ENCODE measurements at regions not wholly inside any gene's neighbourhood (a gene's known extent, or its start where the extent isn't known, plus 50 kb on each side); places are given as distances from the start of the nearest gene placed in this dataset.

GRCh38 chr7:85928500-85928899 is 715.2 kb upstream of the GRM3 start:
- H3K27me3 ChIP-seq: no peaks in the 10 kb centered on the region
- H3K27ac ChIP-seq: no peak overlapping the region
- no peaks in the 10 kb centered on the region for H3K9me3 ChIP-seq
- WGBS, 2 donors: 47 to 60% methylated on average over 2 of the region's 2 CpGs
- intact Hi-C loops (cut with DNase I; ENCODE audit: low total_unique reads): no loop called here
- H3K4me1 ChIP-seq: no peaks in the 10 kb centered on the region
- TF ChIP-seq POLR2A (IDR thresholded peaks at IDR 0.05) (no peak), CTCF (IDR thresholded peaks at IDR 0.05) (no peak)
- no peak for DNase-seq
- H3K36me3 ChIP-seq (ENCODE audit: low read depth, missing control alignments): no peaks in the 10 kb centered on the region
- H3K4me3 ChIP-seq: no peak overlapping the region

- WGBS, 2 donors: 71 to 72% methylated on average over 3 of the region's 3 CpGs
- TF ChIP-seq POLR2A (IDR thresholded peaks at IDR 0.05) (no peak), CTCF (IDR thresholded peaks at IDR 0.05) (no peak)
- no peaks in the 10 kb centered on the region for H3K9me3 ChIP-seq
- no peak overlapping the region for H3K4me3 ChIP-seq
- intact Hi-C loops (cut with DNase I; ENCODE audit: low total_unique reads): no loop called here
- no peaks in the 10 kb centered on the region for H3K4me1 ChIP-seq
- H3K36me3 ChIP-seq (ENCODE audit: low read depth, missing control alignments): no peaks in the 10 kb centered on the region
- no peaks in the 10 kb centered on the region for H3K27me3 ChIP-seq
- H3K27ac ChIP-seq: no peak overlapping the region
- DNase-seq: no peak
These were observed 716.5 kb upstream of the GRM3 start for GRCh38 chr7:85927226-85927625.

GRCh38 chr7:85924062-85924461 is 719.6 kb upstream of the GRM3 start:
- Histone ChIP-seq H3K27me3 (no peaks in the 10 kb centered on the region), H3K4me3 (no peak overlapping the region), H3K27ac (no peak overlapping the region), H3K36me3 (ENCODE audit: low read depth, missing control alignments) (no peaks in the 10 kb centered on the region), H3K4me1 (no peaks in the 10 kb centered on the region), H3K9me3 (no peaks in the 10 kb centered on the region)
- 87% methylated on average over 2 of the region's 2 CpGs for WGBS, 2 donors
- intact Hi-C loops (cut with DNase I; ENCODE audit: low total_unique reads): no loop called here
- no peak for TF ChIP-seq POLR2A (IDR thresholded peaks at IDR 0.05)
- TF ChIP-seq CTCF (IDR thresholded peaks at IDR 0.05): no peak
- DNase-seq: no peak

GRCh38 chr7:85916016-85916415 is 727.7 kb upstream of the GRM3 start:
- H3K4me1 ChIP-seq: no peaks in the 10 kb centered on the region
- no peak for TF ChIP-seq POLR2A (IDR thresholded peaks at IDR 0.05)
- H3K27ac ChIP-seq: no peak overlapping the region
- H3K9me3 ChIP-seq: no peaks in the 10 kb centered on the region
- no peaks in the 10 kb centered on the region for H3K36me3 ChIP-seq (ENCODE audit: low read depth, missing control alignments)
- no peak for DNase-seq
- no peak overlapping the region for H3K4me3 ChIP-seq
- intact Hi-C loops (cut with DNase I; ENCODE audit: low total_unique reads): no loop called here
- no peaks in the 10 kb centered on the region for H3K27me3 ChIP-seq

- Histone ChIP-seq H3K4me1 (no peaks in the 10 kb centered on the region), H3K4me3 (no peak overlapping the region), H3K36me3 (ENCODE audit: low read depth, missing control alignments) (no peaks in the 10 kb centered on the region), H3K27ac (no peak overlapping the region), H3K9me3 (no peaks in the 10 kb centered on the region), H3K27me3 (no peaks in the 10 kb centered on the region)
- TF ChIP-seq POLR2A (IDR thresholded peaks at IDR 0.05): no peak
- TF ChIP-seq CTCF (IDR thresholded peaks at IDR 0.05): no peak
- DNase-seq: no peak
- intact Hi-C loops (cut with DNase I; ENCODE audit: low total_unique reads): no loop called here
- 80 to 93% methylated on average over 2 of the region's 2 CpGs for WGBS, 2 donors
These were observed 727.6 kb upstream of the SEMA3D start for GRCh38 chr7:85914437-85914836.
